H9 (cell line): ENCODE measurements at regions not wholly inside any gene's neighbourhood (a gene's known extent, or its start where the extent isn't known, plus 50 kb on each side); places are given as distances from the start of the nearest gene placed in this dataset.

ENCODE experiments used
- DNase-seq: peaks from one replicate; pipeline ENCODE4 v3.0.0-alpha.2; 2017
- H2AFZ ChIP-seq: one replicate; pipeline ENCODE4 v1.6.1; 2013; ENCODE audit warnings: mild to moderate bottlenecking, low read length, control low read depth, moderate library complexity
- H2AK5ac ChIP-seq: 2 replicates; pipeline ENCODE4 v1.6.1; 2013; ENCODE audit warnings: low read length, control low read depth, mixed read lengths; ENCODE audit not compliant: insufficient read length
- H2BK120ac ChIP-seq: one replicate; pipeline ENCODE4 v1.6.1; 2013; ENCODE audit warnings: low read depth, mild to moderate bottlenecking, low read length, control low read depth, inconsistent platforms; ENCODE audit not compliant: poor library complexity, severe bottlenecking
- H2BK12ac ChIP-seq: 2 replicates; pipeline ENCODE4 v1.6.1; 2013; ENCODE audit warnings: low read length, control low read depth, mixed read lengths, low read depth; ENCODE audit not compliant: insufficient read length
- H2BK15ac ChIP-seq: 2 replicates; pipeline ENCODE4 v1.6.1; 2013; ENCODE audit warnings: low read depth, low read length, control low read depth
- H2BK20ac ChIP-seq: one replicate; pipeline ENCODE4 v1.6.1; 2013; ENCODE audit warnings: low read depth, mild to moderate bottlenecking, low read length, control low read depth, inconsistent platforms; ENCODE audit not compliant: poor library complexity, severe bottlenecking
- H2BK5ac ChIP-seq: 2 replicates; pipeline ENCODE4 v1.6.1; 2013; ENCODE audit warnings: low read length, control low read depth, mixed read lengths; ENCODE audit not compliant: insufficient read length
- H3K14ac ChIP-seq: 2 replicates; pipeline ENCODE4 v1.6.1; 2013; ENCODE audit warnings: low read length, control low read depth; ENCODE audit not compliant: insufficient read depth
- H3K18ac ChIP-seq: 2 replicates; pipeline ENCODE4 v1.6.1; 2013; ENCODE audit warnings: low read depth, mild to moderate bottlenecking, mixed read lengths, low read length, control low read depth; ENCODE audit not compliant: insufficient read length
- H3K23ac ChIP-seq: 2 replicates; pipeline ENCODE4 v1.6.1; 2013; ENCODE audit warnings: low read length, control low read depth, mixed read lengths, low read depth; ENCODE audit not compliant: insufficient read length
- H3K23me2 ChIP-seq: 2 replicates; pipeline ENCODE4 v1.6.1; 2013; ENCODE audit warnings: low read depth, mild to moderate bottlenecking, mixed read lengths, low read length, control low read depth; ENCODE audit not compliant: insufficient read length, poor library complexity, severe bottlenecking
- H3K27ac ChIP-seq: 2 replicates; pipeline ENCODE4 v1.5.1; 2013; ENCODE audit warnings: low read length, control low read depth, mixed read lengths, low read depth; ENCODE audit not compliant: insufficient read length
- H3K27me3 ChIP-seq: 2 replicates; pipeline ENCODE4 v1.6.1; 2013; ENCODE audit warnings: low read length, control low read depth, inconsistent platforms; ENCODE audit not compliant: insufficient read depth
- H3K4ac ChIP-seq: 2 replicates; pipeline ENCODE4 v1.6.1; 2013; ENCODE audit warnings: low read depth, mild to moderate bottlenecking, control low read depth, inconsistent platforms, low read length, moderate library complexity
- H3K4me1 ChIP-seq: 2 replicates; pipeline ENCODE4 v1.6.1; 2013; ENCODE audit warnings: low read length, control low read depth, inconsistent platforms; ENCODE audit not compliant: insufficient read depth
- H3K4me2 ChIP-seq: 2 replicates; pipeline ENCODE4 v1.6.1; 2013; ENCODE audit warnings: low read length, control low read depth, mixed read lengths; ENCODE audit not compliant: insufficient read length, insufficient read depth
- H3K56ac ChIP-seq: 2 replicates; pipeline ENCODE4 v1.6.1; 2013; ENCODE audit warnings: low read depth, mild to moderate bottlenecking, mixed read lengths, low read length, control low read depth; ENCODE audit not compliant: insufficient read length
- H3K79me1 ChIP-seq: 2 replicates; pipeline ENCODE4 v1.6.1; 2013; ENCODE audit warnings: low read depth, mild to moderate bottlenecking, moderate library complexity, low read length, control low read depth, inconsistent platforms; ENCODE audit not compliant: insufficient read depth, poor library complexity, severe bottlenecking
- H3K79me2 ChIP-seq: 2 replicates; pipeline ENCODE4 v1.6.1; 2013; ENCODE audit warnings: low read length, control low read depth, inconsistent platforms; ENCODE audit not compliant: insufficient read depth
- H3K9ac ChIP-seq: 2 replicates; pipeline ENCODE4 v1.6.1; 2013; ENCODE audit warnings: low read length, control low read depth, mixed read lengths; ENCODE audit not compliant: insufficient read length; ENCODE audit errors: extremely low read depth
- H3K9me3 ChIP-seq: one replicate; pipeline ENCODE4 v1.6.1; 2013; ENCODE audit warnings: low read depth, low read length, inconsistent platforms; ENCODE audit not compliant: control insufficient read depth
- H3T11ph ChIP-seq: one replicate; pipeline ENCODE4 v1.6.1; 2013; ENCODE audit warnings: mild to moderate bottlenecking, low read length, control low read depth, inconsistent platforms
- H4K20me1 ChIP-seq: one replicate; pipeline ENCODE4 v1.6.1; 2013; ENCODE audit not compliant: control insufficient read depth, insufficient read length, insufficient read depth
- H4K5ac ChIP-seq: 2 replicates; pipeline ENCODE4 v1.6.1; 2013; ENCODE audit warnings: low read depth, mild to moderate bottlenecking, mixed read lengths, low read length, control low read depth; ENCODE audit not compliant: insufficient read length
- H4K8ac ChIP-seq: replicated peaks from 2 replicates; pipeline ENCODE4 v1.6.1; 2013; ENCODE audit warnings: low read length, control low read depth, mixed read lengths, low read depth; ENCODE audit not compliant: insufficient read length
- H4K91ac ChIP-seq: 2 replicates; pipeline ENCODE4 v1.6.1; 2013; ENCODE audit warnings: low read depth, mild to moderate bottlenecking, moderate library complexity, mixed read lengths, low read length, control low read depth; ENCODE audit not compliant: insufficient read length
- H3K27ac Mint-ChIP-seq, 3 experiments: 2 replicates in 2 of 3; 3 replicates in 1 of 3; pipeline ENCODE4 v1.8.0; 2020 to 2021; ENCODE audit warnings: mixed read lengths in 3 of 3, mild to moderate bottlenecking in 1 of 3, moderate library complexity in 1 of 3
- H3K27me3 Mint-ChIP-seq: 2 replicates; pipeline ENCODE4 v1.8.0; 2021; ENCODE audit warnings: low read depth, mild to moderate bottlenecking, moderate library complexity, mixed read lengths
- H3K36me3 Mint-ChIP-seq, 3 experiments: 2 replicates in 2 of 3; 3 replicates in 1 of 3; pipeline ENCODE4 v1.8.0; 2020 to 2021; ENCODE audit warnings: low read depth in 3 of 3, mixed read lengths in 3 of 3; ENCODE audit not compliant: insufficient read depth in 1 of 3
- H3K4me1 Mint-ChIP-seq, 2 experiments: 2 replicates each; pipeline ENCODE4 v1.8.0; 2020; ENCODE audit warnings: mixed read lengths in 2 of 2
- H3K4me3 Mint-ChIP-seq, 2 experiments: 2 replicates in 1 of 2; 3 replicates in 1 of 2; pipeline ENCODE4 v1.8.0; 2020 to 2021; ENCODE audit warnings: mild to moderate bottlenecking in 2 of 2, mixed read lengths in 2 of 2, moderate library complexity in 1 of 2
- H3K9me3 Mint-ChIP-seq, 2 experiments: 2 replicates in 1 of 2; 3 replicates in 1 of 2; pipeline ENCODE4 v1.8.0; 2020; ENCODE audit warnings: mild to moderate bottlenecking in 2 of 2, mixed read lengths in 2 of 2, moderate library complexity in 1 of 2
- CTCF ChIP-seq: fragments of 200-600 bp; sonication (generic); conservative IDR thresholded peaks from 3 replicates; pipeline ENCODE4 v1.8.0; 2021; ENCODE audit warnings: antibody characterized with exemption, mild to moderate bottlenecking
- WGBS: extraction: QIAGEN DNeasy Blood & Tissue Kit; methylation state at CpG from one replicate; pipeline ENCODE4 v1.1.7; 2013; ENCODE audit warnings: missing lambda C conversion rate, low lambda C conversion rate, mixed read lengths; ENCODE audit not compliant: insufficient read length; ENCODE audit errors: extremely low coverage; 5-methylcytosine and 5-hydroxymethylcytosine counted together

- no peak for TF ChIP-seq CTCF
- Histone ChIP-seq H3K79me1 (no peaks in the 10 kb centered on the region), H3K79me2 (no peaks in the 10 kb centered on the region), H3K9me3 (no peaks in the 10 kb centered on the region), H3K18ac (no peak overlapping the region), H2BK5ac (no peak overlapping the region), H2BK15ac (no peak overlapping the region), H3K23ac (no peak overlapping the region), H4K8ac (no peak overlapping the region), H3K4ac (no peak overlapping the region), H3K4me2 (no peak overlapping the region), H4K20me1 (no peaks in the 10 kb centered on the region), H3K27ac (no peak overlapping the region), H2BK20ac (no peak overlapping the region), H4K5ac (no peak overlapping the region), H3K23me2 (no peaks in the 10 kb centered on the region), H3T11ph (no peak overlapping the region), H3K27me3 (no peaks in the 10 kb centered on the region), H2BK120ac (no peak overlapping the region), H4K91ac (no peak overlapping the region), H3K4me1 (no peaks in the 10 kb centered on the region), H3K9ac (no peak overlapping the region), H2BK12ac (no peak overlapping the region), H2AFZ (no peak overlapping the region), H3K14ac (no peak overlapping the region), H3K56ac (no peak overlapping the region), H2AK5ac (no peak overlapping the region)
- no CpG with 5 or more reads among the region's 1 CpG for WGBS
- no peak overlapping the region for H3K4me3 Mint-ChIP-seq
- peaks cover 4% of the 10 kb centered on the region in 2 experiments; a peak in 2 of 5 replicates for H3K9me3 Mint-ChIP-seq
- H3K4me1 Mint-ChIP-seq, result 0 out of 4 replicates have a peak, but pooled peaks cover 0 to 2% of the 10 kb centered on the region in 2 experiments
- DNase-seq, result no peak
- H3K36me3 Mint-ChIP-seq, result peaks cover 3 to 4% (median 4%) of the 10 kb centered on the region in 3 experiments; a peak in 1 of 7 replicates
- H3K27me3 Mint-ChIP-seq, result no peaks in the 10 kb centered on the region; the same call in 1 of the 2 replicates
- no peak overlapping the region for H3K27ac Mint-ChIP-seq
These were observed 790.6 kb upstream of the TYRP1 start for GRCh38 chr9:11902610-11903009.
